Omental fat pad (tissue), 3 donors: ENCODE measurements at regions not wholly inside any gene's neighbourhood (a gene's known extent, or its start where the extent isn't known, plus 50 kb on each side); places are given as distances from the start of the nearest gene placed in this dataset.

Source experiments
- ATAC-seq: fragments of 150-250 bp; one replicate; pipeline ENCODE4 v1.9.1; 2016; ENCODE audit warnings: mild to moderate bottlenecking, moderate library complexity; ENCODE audit not compliant: low FRiP score
- DNase-seq: peaks from one replicate; pipeline ENCODE4 v3.0.0-alpha.2; 2019; ENCODE audit warnings: low spot score
- CTCF ChIP-seq, 3 donors: fragments of 450-650 bp; IDR thresholded peaks; one replicate each; pipeline ENCODE4 v1.5.1; 2016 to 2017; ENCODE audit warnings: antibody characterized with exemption in 3 of 3, mild to moderate bottlenecking in 3 of 3, moderate library complexity in 2 of 3

- DNase-seq (no peak), ATAC-seq (peak; percentile 87)
- TF ChIP-seq CTCF (IDR thresholded peaks at IDR 0.05): no peak
Measured at GRCh38 chr16:65406933-65407332, 285.1 kb upstream of the CDH11 start.

GRCh38 chr16:65406116-65406515 is 284.3 kb upstream of the CDH11 start:
- DNase-seq (no peak), ATAC-seq (no peak)
- TF ChIP-seq CTCF (IDR thresholded peaks at IDR 0.05): no peak

GRCh38 chr16:65394281-65394680 is 272.4 kb upstream of the CDH11 start:
- no peak for TF ChIP-seq CTCF (IDR thresholded peaks at IDR 0.05)
- DNase-seq (no peak), ATAC-seq (no peak)

DNA sequence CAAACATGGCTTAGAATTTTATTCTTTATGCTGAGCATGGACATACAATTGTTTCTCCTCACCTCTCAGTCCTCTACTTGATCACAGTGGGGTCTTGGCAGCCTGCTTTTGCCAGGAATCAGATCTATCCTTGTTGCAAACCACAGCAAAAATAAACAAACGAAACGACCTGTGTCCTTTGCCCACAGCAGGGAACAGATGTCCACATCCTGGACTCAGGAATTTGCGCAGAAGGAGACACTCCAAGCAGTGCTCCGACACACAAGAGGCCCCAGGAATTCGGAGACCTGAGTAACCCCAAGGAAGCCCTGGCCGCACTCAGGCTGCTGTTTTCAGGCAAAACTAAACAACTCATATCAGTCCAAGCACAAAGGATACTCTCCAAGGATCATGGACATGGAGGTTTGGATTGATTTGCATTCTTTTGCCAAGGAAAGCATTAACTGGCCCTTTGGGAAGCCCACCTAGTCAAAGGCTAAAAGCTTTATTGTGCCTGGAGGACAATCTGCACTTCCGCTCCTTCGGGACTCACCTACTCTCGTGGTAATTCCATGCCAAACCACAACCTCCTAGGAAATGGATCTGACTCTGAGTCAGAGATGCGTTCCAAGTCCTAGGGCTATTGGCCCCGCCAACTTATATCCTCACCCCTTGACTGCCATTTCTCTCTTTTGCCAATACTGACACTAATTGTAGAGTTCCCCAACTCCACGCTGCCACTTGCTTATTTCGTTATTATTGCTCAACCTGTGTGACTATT is 271.1 kb upstream of the CDH11 start:
- ATAC-seq (no peak), DNase-seq (no peak)
- no peak for TF ChIP-seq CTCF (IDR thresholded peaks at IDR 0.05)

GRCh38 chr16:65388592-65388991 is 266.7 kb upstream of the CDH11 start:
- ATAC-seq: no peak

DNA sequence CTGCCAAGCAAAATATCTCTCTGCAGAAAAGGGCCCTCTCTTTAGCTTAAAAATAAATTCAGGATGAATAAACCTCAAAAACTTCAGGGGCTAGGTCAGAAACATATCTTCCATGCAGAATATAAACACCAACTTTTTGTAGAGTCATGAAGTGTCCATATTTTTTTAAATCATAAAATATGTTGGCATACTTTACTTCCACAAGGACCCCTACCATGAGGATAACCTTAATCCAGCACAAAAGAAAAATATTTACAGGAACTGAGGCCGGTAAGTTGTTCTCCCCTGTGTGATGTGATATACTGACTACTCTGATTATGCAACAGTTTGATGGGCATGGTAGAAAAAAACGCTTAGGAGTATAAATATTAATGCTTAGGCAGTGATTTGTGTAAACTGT is 264.8 kb upstream of the CDH11 start:
- ATAC-seq (no peak), DNase-seq (no peak)
- TF ChIP-seq CTCF (IDR thresholded peaks at IDR 0.05): no peak

More at GRCh38 chr16:65388592-65388991, 266.7 kb upstream of the CDH11 start:
- no peak for TF ChIP-seq CTCF (IDR thresholded peaks at IDR 0.05)
- DNase-seq: no peak

DNA sequence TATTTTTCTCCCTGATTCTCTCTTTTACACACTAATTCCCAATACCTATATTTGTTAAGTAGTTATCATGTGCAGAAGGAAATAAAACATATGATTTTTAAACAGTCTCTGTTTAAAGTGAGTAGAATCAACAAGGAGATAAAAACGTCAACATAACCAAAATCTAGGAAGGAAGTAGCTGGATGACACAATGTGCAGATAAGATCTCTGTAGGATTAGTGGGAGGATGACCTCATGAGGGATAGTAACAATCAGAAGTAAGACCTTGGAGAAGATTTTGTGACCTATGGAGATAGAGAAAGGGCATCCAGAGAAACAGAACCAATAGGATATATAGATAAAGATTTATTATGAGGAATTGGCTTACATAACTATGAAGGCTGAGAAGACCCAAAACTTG is 262.6 kb upstream of the CDH11 start:
- no peak for TF ChIP-seq CTCF (IDR thresholded peaks at IDR 0.05)
- no peak for DNase-seq

More for the DNA sequence above, 262.6 kb upstream of the CDH11 start:
- ATAC-seq: no peak
